Ascending aorta (tissue), 2 donors: ENCODE measurements at regions not wholly inside any gene's neighbourhood (a gene's known extent, or its start where the extent isn't known, plus 50 kb on each side); places are given as distances from the start of the nearest gene placed in this dataset.

Source experiments
- DNase-seq, 2 donors: peaks; one replicate each; pipeline ENCODE4 v3.0.0-alpha.2; 2019; ENCODE audit warnings: low spot score in 2 of 2
- H3K27ac ChIP-seq, 2 donors: fragments of 200-600 bp; sonication (generic); one replicate each; pipeline ENCODE4 v1.5.1; 2016 to 2017; ENCODE audit warnings: mild to moderate bottlenecking in 1 of 2
- H3K27me3 ChIP-seq: fragments of 200-600 bp; sonication (generic); one replicate; pipeline ENCODE4 v1.5.1; 2017
- H3K36me3 ChIP-seq, 2 donors: fragments of 200-600 bp; sonication (generic); one replicate each; pipeline ENCODE4 v1.5.1; 2016
- H3K4me1 ChIP-seq, 2 donors: fragments of 200-600 bp; sonication (generic); one replicate each; pipeline ENCODE4 v1.5.1; 2016 to 2017; ENCODE audit warnings: mild to moderate bottlenecking in 1 of 2
- H3K4me3 ChIP-seq, 2 donors: fragments of 200-600 bp; sonication (generic); one replicate each; pipeline ENCODE4 v1.5.1; 2016 to 2017; ENCODE audit warnings: mild to moderate bottlenecking in 1 of 2
- H3K9me3 ChIP-seq, 2 donors: fragments of 200-600 bp; sonication (generic); one replicate each; pipeline ENCODE4 v1.5.1; 2016
- CTCF ChIP-seq, 3 experiments: fragments of 200-600 bp in 2 of 3; fragments of 450-650 bp in 1 of 3; sonication (generic) in 2 of 3; IDR thresholded peaks; one replicate each; pipeline ENCODE4 v1.5.1; 2016 to 2019; ENCODE audit warnings: antibody characterized with exemption in 3 of 3, mild to moderate bottlenecking in 1 of 3, moderate library complexity in 1 of 3
- intact Hi-C: fragments of 100-400 bp; cut with DNase I; formaldehyde crosslinking; loops from one replicate; pipeline ENCODE4 v1.15.1; 2023

- Histone ChIP-seq H3K4me1 (no peaks in the 10 kb centered on the region), H3K27ac (no peak overlapping the region), H3K36me3 (no peaks in the 10 kb centered on the region), H3K4me3 (no peak overlapping the region), H3K9me3 (peaks cover 0 to 20% of the 10 kb centered on the region in 2 donors), H3K27me3 (no peaks in the 10 kb centered on the region)
- no peak for TF ChIP-seq CTCF (IDR thresholded peaks at IDR 0.05)
- DNase-seq = no peak
- intact Hi-C loops = loop anchor here (10.0 kb wide), 1 partner anchor 152 kb away; no protein-coding TSS in a partner anchor
Observed at GRCh38 chrX:23557070-23557469, 110.2 kb upstream of the PRDX4 start.

- intact Hi-C loops = loop anchor here (10.0 kb wide), 1 partner anchor 155 kb away; no protein-coding TSS in a partner anchor
- TF ChIP-seq CTCF (IDR thresholded peaks at IDR 0.05) = no peak
- peaks cover 0 to 20% of the 10 kb centered on the region in 2 donors for H3K9me3 ChIP-seq
- H3K27ac ChIP-seq = no peak overlapping the region
- H3K36me3 ChIP-seq = no peaks in the 10 kb centered on the region
- no peak for DNase-seq
- H3K4me1 ChIP-seq = no peaks in the 10 kb centered on the region
- H3K4me3 ChIP-seq = no peak overlapping the region
- H3K27me3 ChIP-seq = no peaks in the 10 kb centered on the region
Observed at GRCh38 chrX:23559975-23560374, 107.3 kb upstream of the PRDX4 start.

GRCh38 chrX:23570674-23571343, 96.5 kb upstream of the PRDX4 start:
- Histone ChIP-seq H3K27ac (no peak overlapping the region), H3K4me3 (no peak overlapping the region), H3K36me3 (no peaks in the 10 kb centered on the region), H3K9me3 (no peaks in the 10 kb centered on the region), H3K4me1 (no peaks in the 10 kb centered on the region), H3K27me3 (no peaks in the 10 kb centered on the region)
- TF ChIP-seq CTCF (IDR thresholded peaks at IDR 0.05) = no peak
- no peak for DNase-seq
- intact Hi-C loops = no loop called here

GRCh38 chrX:23575281-23575680, 92.0 kb upstream of the PRDX4 start:
- H3K27ac ChIP-seq = no peak overlapping the region
- TF ChIP-seq CTCF (IDR thresholded peaks at IDR 0.05) = no peak
- no peaks in the 10 kb centered on the region for H3K27me3 ChIP-seq
- intact Hi-C loops = no loop called here
- no peaks in the 10 kb centered on the region for H3K9me3 ChIP-seq
- no peaks in the 10 kb centered on the region for H3K4me1 ChIP-seq
- no peaks in the 10 kb centered on the region for H3K36me3 ChIP-seq
- no peak for DNase-seq
- H3K4me3 ChIP-seq = no peak overlapping the region

- Histone ChIP-seq H3K9me3 (no peaks in the 10 kb centered on the region), H3K4me1 (no peaks in the 10 kb centered on the region), H3K27ac (no peak overlapping the region), H3K36me3 (no peaks in the 10 kb centered on the region), H3K4me3 (no peak overlapping the region), H3K27me3 (no peaks in the 10 kb centered on the region)
- intact Hi-C loops = no loop called here
- no peak for DNase-seq
- no peak for TF ChIP-seq CTCF (IDR thresholded peaks at IDR 0.05)
Observed at GRCh38 chrX:23578079-23578478, 89.2 kb upstream of the PRDX4 start.

GRCh38 chrX:23589496-23589895, 77.8 kb upstream of the PRDX4 start:
- intact Hi-C loops = no loop called here
- Histone ChIP-seq H3K9me3 (no peaks in the 10 kb centered on the region), H3K4me1 (no peaks in the 10 kb centered on the region), H3K27ac (no peak overlapping the region), H3K4me3 (no peak overlapping the region), H3K27me3 (no peaks in the 10 kb centered on the region), H3K36me3 (no peaks in the 10 kb centered on the region)
- TF ChIP-seq CTCF (IDR thresholded peaks at IDR 0.05) = no peak
- no peak for DNase-seq
